ENCODE measurements at regions not wholly inside any gene's neighbourhood (a gene's known extent, or its start where the extent isn't known, plus 50 kb on each side); places are given as distances from the start of the nearest gene placed in this dataset.

DNA sequence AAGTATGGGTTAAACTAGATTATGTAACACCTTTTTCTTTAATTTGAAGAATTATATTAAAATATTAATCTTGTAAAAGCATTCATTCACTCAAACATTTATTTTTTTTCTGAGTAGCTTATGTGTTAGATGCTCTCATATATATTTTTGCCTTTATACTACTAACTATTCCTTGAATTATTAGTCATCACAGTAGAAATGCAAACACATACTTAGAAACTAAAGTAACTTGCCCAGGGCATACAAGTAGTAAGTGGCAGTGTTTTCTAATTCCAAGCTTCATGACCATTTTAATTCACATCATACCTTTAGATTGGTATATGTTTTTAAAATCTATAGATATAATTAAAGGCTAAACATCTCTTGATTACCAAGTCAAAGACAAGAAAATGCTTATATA lies 1271.0 kb downstream of the BRINP3 start:
- TF ChIP-seq, protein P1, sequence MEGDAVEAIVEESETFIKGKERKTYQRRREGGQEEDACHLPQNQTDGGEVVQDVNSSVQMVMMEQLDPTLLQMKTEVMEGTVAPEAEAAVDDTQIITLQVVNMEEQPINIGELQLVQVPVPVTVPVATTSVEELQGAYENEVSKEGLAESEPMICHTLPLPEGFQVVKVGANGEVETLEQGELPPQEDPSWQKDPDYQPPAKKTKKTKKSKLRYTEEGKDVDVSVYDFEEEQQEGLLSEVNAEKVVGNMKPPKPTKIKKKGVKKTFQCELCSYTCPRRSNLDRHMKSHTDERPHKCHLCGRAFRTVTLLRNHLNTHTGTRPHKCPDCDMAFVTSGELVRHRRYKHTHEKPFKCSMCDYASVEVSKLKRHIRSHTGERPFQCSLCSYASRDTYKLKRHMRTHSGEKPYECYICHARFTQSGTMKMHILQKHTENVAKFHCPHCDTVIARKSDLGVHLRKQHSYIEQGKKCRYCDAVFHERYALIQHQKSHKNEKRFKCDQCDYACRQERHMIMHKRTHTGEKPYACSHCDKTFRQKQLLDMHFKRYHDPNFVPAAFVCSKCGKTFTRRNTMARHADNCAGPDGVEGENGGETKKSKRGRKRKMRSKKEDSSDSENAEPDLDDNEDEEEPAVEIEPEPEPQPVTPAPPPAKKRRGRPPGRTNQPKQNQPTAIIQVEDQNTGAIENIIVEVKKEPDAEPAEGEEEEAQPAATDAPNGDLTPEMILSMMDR (IDR thresholded peaks at IDR 0.05): no peak
- TF ChIP-seq ZFX (IDR thresholded peaks at IDR 0.05; ENCODE audit: borderline replicate concordance): no peak

Data from 22Rv1 (cell line).